GM10248 (cell line): ENCODE measurements at regions not wholly inside any gene's neighbourhood (a gene's known extent, or its start where the extent isn't known, plus 50 kb on each side); places are given as distances from the start of the nearest gene placed in this dataset.

Experiments used
- CTCF ChIA-PET: fragments of 300-600 bp; sonication (Branson Sonifier 250); formaldehyde crosslinking; extraction: SDS; loops from one replicate; lab custom pipeline; 2021; ENCODE audit warnings: antibody characterized with exemption; lab: Yijun Ruan, JAX
- POLR2A ChIA-PET: fragments of 350-650 bp; sonication (Branson Sonifier 250); formaldehyde crosslinking; extraction: SDS; loops from one replicate; lab custom pipeline; 2020; ENCODE audit warnings: antibody characterized with exemption; lab: Yijun Ruan, JAX
- DNase-seq: peaks from one replicate; pipeline ENCODE4 v3.0.0; 2012; ENCODE audit errors: extremely low spot score
- CTCF ChIP-seq: IDR thresholded peaks from 2 replicates; pipeline ENCODE4 v1.5.1; 2012; ENCODE audit warnings: mild to moderate bottlenecking, low read depth; ENCODE audit errors: extremely low read depth, missing control alignments, control extremely low read depth

- CTCF ChIA-PET = no interaction called here
- no peak for DNase-seq
- TF ChIP-seq CTCF = no peak
- POLR2A ChIA-PET = no interaction called here
Observed at GRCh38 chr13:53415135-53415534, 386.5 kb downstream of the OLFM4 start.

GRCh38 chr13:53417601-53418000 is 389.0 kb downstream of the OLFM4 start:
- CTCF ChIA-PET = no interaction called here
- DNase-seq = no peak
- TF ChIP-seq CTCF = no peak
- POLR2A ChIA-PET = no interaction called here

- no peak for TF ChIP-seq CTCF
- DNase-seq = no peak
- ChIA-PET POLR2A (no interaction called here), CTCF (interaction anchor here (1.2 to 1.3 kb wide), 2 partner anchors 10 to 21 kb away, joined by 3 read pairs; no protein-coding TSS in a partner anchor)
Observed at GRCh38 chr13:53422415-53422814, 393.8 kb downstream of the OLFM4 start.

GRCh38 chr13:53436396-53436795 is 407.8 kb downstream of the OLFM4 start:
- DNase-seq = no peak
- CTCF ChIA-PET = no interaction called here
- POLR2A ChIA-PET = no interaction called here
- TF ChIP-seq CTCF = no peak

- CTCF ChIA-PET = no interaction called here
- TF ChIP-seq CTCF = no peak
- POLR2A ChIA-PET = no interaction called here
- no peak for DNase-seq
Observed at GRCh38 chr13:53439439-53440225, 411.0 kb downstream of the OLFM4 start.

GRCh38 chr13:53442979-53443378 is 414.4 kb downstream of the OLFM4 start:
- DNase-seq = no peak
- POLR2A ChIA-PET = no interaction called here
- CTCF ChIA-PET = interaction anchor here (0.7 kb wide), 1 partner anchor 20 kb away, joined by 3 read pairs; no protein-coding TSS in a partner anchor
- no peak for TF ChIP-seq CTCF
